GM18498 (cell line): ENCODE measurements at regions not wholly inside any gene's neighbourhood (a gene's known extent, or its start where the extent isn't known, plus 50 kb on each side); places are given as distances from the start of the nearest gene placed in this dataset.
"Not testable (repeated sequence)": the region's sequence is repeated elsewhere in the genome, so short reads cannot be mapped to it uniquely, and the experiment has no call there.

Experiments
- ATAC-seq: cut with Tn5 transposase; IDR thresholded peaks from one replicate; pipeline ENCODE4 v1.9.1; 2021; ENCODE audit warnings: mild to moderate bottlenecking, moderate library complexity; ENCODE audit not compliant: unreplicated experiment

DNA sequence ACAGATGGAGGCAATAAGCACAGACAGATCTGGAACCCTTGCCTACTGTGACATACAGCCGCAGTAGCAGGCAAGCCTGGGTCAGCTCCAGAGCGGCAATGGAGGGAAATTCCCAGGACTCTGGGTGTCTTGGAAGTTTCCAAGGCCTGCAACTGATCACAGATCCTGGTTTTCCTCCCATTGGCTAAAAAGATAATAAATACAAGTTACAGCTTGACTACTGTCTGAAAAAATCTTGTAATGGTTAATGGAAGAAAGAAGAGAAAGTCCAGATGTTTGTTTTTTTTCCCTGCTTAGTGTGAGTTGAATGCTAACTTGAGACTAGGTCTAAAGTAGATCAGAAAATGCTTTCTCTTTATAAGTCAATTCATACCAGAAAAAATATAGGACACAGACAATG, 307.6 kb downstream of the ALDH8A1 start:
- no peak for ATAC-seq

DNA sequence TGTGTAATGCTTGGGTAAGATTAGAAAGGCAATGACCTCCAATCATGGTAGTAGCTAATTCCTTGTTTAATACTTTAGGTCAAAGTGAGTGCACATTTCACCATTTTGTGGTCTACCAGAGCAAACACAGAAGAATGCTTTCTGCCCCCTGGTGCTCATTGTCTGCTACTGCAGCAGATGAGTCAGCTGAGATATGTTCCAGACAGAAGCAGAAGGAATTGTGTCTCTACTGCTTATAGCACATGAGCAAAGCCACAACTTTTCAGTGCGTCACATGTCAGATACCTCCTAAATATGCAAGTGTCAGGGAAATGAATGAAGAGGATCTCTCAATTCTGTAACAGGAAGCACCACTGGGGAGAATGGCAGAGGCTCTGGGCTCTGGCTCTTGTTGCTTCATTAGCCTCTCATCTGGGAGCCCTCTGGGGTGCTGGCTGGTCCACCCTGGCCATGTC, 308.9 kb downstream of the ALDH8A1 start:
- peak; percentile 86 for ATAC-seq

DNA sequence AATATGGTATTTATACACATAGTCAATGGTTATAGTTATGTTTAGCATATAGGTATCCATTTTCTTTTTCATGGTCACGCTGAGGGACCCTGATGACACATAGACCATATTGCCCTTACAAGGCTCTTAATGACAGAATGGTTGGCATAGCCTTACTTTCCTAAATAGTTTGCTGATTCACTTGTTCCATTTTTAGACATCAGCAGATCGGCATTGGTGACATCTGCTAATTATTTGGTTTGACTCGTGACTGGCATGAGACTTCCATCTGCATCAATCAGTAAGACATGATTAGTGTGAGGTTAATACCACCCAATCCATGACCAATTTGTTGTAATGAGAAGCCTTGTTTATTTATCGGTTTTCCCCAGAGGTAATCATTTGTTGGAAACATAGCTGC, 309.7 kb downstream of the ALDH8A1 start:
- no peak for ATAC-seq

DNA sequence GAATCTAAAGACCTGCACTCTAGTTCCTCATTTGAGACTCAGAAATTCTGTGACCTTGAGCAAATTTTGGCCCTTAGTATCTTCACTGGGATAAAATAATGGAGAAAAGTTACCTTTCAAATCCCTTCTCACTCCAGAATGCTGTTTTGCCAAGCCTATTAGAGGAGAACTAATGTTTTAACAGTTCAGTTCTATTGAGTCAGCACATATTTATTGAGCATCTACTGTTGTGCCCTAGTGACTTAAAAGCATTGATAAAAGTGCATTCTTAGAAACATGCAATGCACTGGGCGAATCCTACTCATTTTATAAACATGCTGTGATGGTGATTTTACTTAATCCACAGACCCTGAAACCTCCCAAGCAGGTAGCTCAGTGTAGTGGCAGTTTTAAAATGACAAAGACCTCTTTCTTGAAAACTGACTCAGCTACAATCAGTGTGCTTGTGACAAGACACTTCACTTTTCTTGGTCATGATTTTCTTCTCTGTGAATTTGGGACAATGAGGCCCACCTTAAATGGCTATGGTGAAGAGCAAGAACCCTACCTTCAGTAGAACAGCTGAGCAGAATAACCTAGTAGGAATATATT, 312.0 kb downstream of the ALDH8A1 start:
- ATAC-seq, result no peak

DNA sequence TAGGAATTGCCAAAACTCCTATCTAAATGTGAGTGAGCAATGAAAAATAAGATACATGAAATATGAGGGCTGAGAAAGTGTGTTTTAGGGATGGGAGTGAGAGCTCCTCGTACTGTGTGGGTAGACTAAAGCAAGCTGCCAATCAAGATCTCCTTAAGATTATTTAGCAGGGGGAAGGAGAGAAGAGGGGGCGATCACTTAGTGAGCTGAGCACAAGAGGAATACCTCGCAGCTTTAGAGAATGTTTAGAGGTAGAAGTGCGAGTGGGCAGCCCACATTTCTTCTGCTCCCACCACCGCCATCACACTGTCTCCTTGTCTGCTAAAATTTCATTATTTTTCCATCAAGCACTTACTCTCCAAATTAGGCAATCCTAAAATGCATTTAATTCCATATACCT, 312.6 kb downstream of the ALDH8A1 start:
- no peak for ATAC-seq

DNA sequence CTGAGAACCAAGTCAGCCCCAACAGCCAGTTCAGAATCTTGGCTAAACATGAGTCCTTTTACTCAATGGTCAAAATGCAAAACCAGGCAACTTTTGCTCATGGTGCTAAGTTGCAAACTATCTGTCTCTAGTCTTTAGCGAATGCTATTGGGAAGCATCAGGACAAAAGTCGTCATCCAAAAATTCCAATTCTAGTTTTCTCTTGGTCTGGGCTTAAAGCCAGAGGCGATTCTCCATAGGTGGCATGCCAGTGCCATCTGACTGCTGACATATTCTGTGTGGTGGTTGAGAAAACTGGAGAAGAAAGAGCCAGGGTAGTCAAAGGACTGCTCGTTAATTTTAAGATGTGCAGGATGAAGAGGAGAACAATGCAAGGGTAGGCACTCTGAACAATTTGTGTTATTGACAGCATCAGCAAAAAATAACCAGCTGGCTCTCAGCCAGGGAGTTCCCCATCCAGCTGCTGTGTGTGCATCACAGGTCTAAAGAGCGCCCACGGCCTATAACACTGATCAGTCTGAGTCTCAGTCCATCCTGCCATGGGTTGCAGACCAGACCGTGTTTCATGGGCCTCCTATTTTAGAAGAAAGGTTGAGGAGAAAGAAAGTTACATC, 313.6 kb downstream of the ALDH8A1 start:
- peak; percentile 47 for ATAC-seq

DNA sequence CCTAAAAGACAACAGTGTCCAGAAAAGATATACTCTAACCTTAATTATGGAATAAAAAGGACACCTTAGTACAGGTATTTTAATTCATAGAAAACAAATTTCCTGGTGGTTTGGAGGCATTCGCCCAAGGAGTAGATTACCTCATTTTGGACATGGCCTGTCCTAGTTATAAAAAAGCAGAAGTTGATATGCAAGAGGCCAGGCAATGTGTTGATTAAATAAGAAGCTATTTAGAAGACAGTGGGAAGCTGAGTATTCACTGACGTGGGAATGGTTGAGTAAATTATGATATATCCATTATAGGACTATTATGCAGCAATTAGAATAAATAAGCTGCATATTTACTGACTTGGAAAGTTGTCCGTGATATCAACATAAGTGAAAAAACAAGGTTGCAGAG, 314.9 kb downstream of the ALDH8A1 start:
- ATAC-seq, result no peak

DNA sequence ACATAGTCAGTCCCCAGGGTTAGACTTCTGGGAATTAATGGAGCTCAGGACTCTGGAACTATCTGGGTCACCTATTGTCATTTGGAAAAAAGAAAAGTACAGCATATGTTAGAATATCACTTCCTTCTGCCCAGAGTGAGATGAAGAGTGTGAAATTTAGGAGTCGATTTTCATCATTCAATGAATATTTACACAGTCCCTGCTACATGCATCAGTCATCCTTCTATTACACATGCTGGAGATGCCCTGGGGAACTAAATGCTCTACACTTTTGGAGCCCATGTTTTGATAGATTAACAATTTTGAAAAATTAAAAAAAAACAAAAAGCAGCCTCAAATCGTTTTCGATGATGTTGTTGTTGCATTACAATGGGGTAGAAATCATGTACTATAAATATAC, 315.4 kb downstream of the ALDH8A1 start:
- ATAC-seq, result no peak

DNA sequence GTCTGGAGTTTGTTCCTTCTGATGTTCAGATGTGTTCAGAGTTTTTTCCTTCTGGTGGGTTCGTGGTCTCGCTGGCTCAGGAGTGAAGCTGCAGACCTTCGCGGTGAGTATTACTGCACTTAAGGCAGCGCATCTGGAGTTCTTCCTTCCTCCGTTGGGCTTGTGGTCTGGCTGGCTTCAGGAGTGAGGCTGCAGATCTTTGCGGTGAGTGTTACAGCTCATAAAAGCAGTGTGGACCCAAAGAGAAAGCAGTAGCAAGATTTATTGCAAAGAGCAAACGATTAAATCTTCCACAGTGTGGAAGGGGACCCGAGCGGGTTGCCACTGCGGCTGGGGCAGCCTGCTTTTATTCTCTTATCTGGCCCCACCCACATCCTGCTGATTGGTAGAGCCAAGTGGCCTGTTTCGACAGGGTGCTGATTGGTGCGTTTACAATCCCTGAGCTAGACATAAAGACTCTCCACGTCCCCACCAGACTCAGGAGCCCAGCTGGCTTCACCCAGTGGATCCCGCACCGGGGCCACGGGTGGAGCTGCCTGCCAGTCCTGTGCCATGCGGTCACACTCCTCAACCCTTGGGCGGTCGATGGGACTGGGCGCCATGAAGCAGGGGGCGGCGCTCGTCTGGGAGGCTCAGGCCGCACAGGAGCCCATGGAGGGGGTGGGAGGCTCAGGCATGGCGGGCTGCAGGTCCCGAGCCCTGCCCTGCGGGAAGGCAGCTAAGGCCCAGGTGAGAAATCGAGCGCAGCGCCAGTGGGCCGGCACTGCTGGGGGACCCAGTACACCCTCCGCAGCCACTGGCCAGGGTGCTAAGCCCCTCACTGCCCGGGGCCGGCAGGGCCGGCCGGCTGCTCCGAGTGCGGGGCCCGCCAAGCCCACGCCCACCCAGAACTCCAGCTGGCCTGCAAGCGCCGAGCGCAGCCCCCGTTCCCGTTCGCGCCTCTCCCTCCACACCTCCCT, 315.3 kb upstream of the SGK1 start:
- not testable (repeated sequence) for ATAC-seq

DNA sequence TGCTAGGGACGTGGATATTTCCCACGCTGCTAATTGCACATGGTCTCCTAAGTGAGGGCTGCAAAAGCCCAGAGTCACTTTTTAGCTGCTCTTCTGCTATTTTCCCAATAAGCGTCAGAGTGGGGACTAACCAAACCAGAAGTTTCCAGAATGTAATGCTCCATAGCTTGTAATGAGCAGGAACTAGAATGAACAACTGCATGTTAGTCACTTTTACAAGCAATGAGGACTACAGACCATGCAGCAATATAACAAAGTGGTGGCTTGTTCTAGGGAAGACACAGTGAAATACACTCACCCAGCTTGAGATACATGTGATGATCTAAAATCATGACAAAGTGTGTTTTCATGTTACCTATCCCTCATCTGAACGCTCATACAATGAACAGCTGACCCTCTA, 314.1 kb upstream of the SGK1 start:
- ATAC-seq, result no peak

DNA sequence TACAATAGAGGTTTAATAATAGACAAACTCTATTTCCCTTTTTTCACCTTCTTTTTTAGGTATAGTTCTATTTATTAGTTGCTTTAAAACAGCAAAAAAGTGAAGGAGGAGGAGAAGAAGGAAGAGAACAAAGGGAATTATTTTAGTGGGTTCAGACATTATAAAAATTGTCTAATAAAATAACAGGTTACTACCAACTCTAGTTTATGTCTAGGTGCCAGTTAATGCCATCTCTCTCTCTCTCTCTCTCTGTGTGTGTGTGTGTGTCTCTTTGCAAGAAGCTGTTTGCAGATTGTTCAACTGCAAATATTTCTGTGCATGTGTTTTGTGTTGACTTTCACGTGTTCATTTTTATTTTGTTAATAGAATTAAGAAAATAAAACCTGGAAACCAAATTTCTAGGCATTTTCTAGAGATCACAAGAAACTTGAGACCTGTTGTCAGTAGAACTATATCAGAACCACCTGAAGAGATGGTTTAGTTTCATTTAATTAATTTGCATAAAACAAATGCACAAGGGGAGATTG, 313.5 kb upstream of the SGK1 start:
- no peak for ATAC-seq

DNA sequence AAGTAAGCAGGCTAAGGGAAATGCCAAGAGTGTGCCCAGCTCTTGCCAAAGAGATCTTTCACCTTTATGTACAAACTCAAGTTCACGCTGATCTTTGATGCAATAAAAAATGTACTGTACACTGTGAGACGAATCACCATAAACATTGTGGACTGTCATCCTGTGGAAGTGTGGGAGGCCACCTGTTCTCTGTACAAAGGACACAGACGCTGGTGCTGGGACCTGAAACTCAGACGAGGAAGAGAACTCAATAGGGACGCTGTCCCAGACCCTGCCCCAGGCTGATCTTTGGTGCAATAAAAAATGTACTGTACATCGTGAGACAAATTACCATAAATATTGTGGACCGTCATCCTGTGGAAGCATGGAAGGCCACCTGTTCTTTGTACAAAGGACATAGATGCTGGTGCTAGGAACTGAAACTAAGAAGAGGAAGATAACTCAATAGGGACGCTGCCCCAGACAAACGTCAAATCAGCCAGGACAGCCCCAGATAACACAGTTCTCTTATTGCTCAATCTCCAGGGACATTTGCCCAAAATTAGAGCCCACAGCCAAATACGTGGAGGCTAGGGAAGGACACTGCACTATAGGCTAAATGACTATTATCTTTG, 312.7 kb upstream of the SGK1 start:
- ATAC-seq, result no peak

DNA sequence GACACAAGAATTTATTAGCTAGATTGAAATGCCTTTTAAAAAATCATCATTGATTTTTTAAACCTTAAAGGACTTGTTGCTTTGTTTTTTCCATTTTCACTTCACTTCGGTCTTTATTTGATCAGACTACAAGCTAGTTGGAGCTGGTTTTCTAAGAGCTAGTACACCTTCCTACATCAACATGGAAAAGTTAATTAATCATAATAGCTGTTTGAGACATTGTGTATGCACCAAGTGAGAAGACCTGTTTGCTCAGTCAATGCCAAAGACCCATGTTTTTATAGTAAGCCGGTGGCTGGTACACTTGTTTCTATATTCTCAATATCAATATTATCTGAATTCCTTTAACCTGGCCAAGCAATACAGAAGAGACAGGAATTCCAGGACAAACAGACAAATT, 310.2 kb upstream of the SGK1 start:
- ATAC-seq, result no peak

DNA sequence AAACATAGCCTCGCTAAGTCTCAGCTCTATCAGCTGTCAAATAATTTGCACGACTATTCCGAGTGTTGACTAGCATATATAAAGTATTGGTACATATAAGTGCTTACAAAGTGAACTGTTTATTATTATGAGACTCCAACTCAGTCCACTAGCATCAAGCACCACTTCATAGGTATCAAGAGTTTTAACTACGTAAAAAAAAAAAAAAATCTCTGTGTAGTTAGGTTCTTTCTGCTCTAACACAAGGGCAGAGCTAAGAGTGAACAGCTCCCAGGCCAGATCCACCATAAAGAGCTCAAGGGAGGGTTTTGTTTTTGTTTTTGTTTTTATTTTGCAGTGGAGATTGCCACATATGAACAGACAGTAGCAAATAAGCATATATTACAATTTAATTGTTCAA, 309.8 kb upstream of the SGK1 start:
- no peak for ATAC-seq

DNA sequence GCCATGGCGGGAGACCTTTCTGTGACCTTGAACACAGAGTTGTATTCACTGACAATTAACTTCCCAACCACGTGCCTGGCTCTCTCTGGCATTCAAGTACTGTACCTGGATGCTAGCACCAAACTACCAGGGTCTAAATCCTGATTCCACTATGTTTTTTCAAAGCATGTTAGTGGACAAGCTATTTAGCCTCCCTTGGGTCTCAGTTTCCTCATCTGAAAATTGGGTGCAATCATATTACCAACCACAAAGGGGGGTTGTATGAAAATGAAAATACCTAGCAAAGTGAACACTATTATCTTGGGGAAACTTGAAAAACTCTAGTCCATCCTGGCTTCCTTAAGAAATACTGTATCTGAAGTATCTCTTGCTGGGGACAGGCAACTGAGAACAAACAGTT, 308.7 kb upstream of the SGK1 start:
- no peak for ATAC-seq

DNA sequence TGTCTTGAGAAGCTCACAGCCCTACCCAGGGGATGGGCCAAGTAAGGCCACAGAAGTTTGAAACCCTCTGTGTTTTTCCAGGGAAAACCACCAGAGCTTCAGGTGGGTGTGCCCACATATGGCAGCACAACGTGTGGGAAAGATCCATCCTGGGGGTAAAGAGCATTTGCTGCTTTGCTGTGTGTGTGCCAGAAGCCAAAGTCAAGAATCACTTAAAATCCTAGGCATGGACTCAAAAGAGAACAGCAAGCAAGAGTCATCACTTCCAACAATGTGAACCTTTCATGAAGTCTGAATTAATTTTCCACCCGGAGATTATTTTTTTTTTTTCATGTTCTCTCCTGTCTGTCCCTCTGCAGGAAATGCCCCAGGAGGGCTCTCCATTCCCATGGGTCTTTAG, 308.2 kb upstream of the SGK1 start:
- ATAC-seq, result no peak

DNA sequence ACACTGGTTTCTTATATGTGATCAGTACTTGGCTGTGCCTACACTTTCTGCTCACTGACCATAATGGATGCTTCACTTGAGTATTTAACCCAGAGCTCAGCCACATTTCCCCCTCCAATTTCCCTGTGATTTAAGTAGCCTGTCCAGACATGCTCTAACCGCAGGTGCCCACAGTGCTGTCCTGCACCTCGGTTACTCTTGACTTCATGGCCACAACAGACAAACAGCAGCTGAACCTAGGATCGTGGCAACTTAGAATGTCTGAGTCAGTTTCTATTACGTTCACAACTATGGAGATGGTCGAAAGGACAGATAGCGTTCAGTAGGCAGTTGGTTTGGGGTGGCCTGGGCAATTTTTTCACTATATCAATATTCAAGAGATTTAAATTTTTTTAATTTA, 306.9 kb upstream of the SGK1 start:
- ATAC-seq, result no peak

DNA sequence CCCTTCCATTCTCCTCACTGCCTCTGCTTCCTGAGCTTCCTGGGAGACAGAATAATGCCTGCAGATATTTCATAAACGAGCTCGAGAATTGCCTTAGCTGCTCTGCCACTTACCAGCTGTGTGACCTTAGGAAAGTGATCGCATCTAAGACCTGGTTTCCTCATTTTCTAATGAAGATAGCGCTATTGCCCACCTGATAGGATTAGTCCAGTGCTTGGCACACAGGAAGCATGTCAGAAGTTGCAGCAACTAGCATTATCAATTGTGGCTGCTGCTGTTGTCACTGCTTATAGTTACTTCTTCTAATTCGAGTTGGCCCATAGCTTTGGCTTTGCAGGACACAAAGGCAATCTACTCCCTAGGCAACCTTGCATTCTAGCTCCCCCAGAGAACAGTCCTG, 305.5 kb upstream of the SGK1 start:
- no peak for ATAC-seq

DNA sequence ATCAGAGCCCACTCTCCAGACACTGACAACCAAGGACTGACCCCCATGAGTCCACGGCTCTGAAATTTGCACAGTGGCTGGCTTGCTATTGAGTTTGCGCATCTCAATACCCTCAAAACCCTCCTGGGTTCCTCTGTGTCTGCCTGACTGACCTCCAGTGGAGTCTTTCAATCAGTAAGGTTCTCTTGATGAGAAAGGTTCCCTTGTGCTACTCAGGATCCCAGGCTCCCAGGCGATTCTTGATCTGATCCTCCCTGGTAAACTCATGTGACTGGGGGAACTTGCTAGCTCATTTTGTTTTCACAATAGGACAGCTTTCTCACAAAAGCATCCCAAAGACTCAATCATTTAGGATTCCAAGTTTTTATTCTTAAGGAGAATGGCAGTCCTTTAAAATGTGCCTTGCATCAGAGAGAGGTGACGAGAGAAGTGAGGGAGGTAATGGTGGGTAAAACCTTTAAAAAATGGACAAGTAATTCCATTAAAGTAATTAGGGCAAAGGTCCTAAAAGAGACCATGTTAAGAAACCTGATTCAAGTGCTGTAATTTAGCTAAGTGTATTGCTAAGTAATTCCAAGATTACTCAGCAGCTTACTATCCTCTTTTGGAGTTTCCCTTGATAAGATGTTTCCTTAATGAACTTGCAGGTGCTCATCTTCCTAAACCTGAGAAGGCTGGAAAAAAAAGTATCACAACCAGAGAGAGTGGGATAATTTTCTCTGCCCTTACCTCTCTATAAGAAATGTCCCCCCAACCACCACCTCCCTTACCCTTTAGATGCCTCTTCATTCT, 304.7 kb upstream of the SGK1 start:
- ATAC-seq, result no peak

DNA sequence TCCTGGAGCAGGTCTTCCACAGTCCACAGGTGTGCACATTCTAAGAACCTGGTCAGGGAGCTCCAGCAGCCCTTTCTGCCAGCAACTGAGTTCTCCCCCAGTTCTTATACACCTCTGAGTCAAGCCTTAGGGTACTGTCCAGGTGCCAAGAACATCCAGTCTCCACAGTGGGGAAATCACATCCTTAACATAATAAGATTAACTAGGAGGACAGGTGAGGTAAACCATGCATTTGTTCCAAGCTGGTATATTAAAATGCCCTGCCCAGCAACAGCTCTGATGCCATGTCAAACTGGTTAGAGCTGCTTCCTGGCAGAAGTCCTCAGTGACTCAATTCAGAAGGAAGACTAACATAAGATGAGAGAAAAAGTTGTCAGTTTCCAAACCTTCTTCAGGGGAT, 303.9 kb upstream of the SGK1 start:
- no peak for ATAC-seq

DNA sequence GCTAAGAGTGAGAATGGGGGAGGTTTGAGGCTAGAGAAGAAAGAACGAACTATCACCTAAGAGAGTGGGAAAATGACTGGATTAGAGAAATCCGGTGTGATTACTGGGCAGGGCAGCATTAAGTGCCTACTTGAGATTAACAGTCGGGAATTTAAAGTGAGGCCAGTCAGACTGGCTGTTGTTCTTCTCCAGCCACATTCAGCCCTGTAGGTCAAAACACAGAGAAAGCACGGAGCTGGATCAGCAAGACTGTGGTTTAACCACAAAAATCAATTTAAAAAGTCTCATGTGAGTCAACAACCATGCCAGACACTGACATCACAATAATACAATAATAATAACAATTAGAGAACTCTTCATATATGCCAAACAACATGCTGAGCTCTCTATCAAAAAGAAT, 301.9 kb upstream of the SGK1 start:
- no peak for ATAC-seq
